ENCODE measurements at regions not wholly inside any gene's neighbourhood (a gene's known extent, or its start where the extent isn't known, plus 50 kb on each side); places are given as distances from the start of the nearest gene placed in this dataset.

GRCh38 chrX:69100478-69100877 lies 64.8 kb downstream of the PJA1 start:
- Histone ChIP-seq H3K4me1 (ENCODE audit: control insufficient read depth, extremely low read depth, insufficient read depth, low read length) (no peaks in the 10 kb centered on the region), H3K79me2 (ENCODE audit: control insufficient read depth, insufficient read depth, low read length) (no peaks in the 10 kb centered on the region), H3K36me3 (ENCODE audit: control insufficient read depth in 2 of 2, extremely low read depth in 1 of 2, insufficient read depth in 2 of 2, low read length in 2 of 2) (no peaks in the 10 kb centered on the region), H3K27me3 (ENCODE audit: control insufficient read depth in 2 of 2, insufficient read depth in 2 of 2, low read length in 2 of 2) (no peaks in the 10 kb centered on the region), H4K20me1 (replicated peaks; ENCODE audit: control insufficient read depth, extremely low read depth, insufficient read depth, low read length) (no peaks in the 10 kb centered on the region), H2AFZ (ENCODE audit: low read depth, low read length) (no peak overlapping the region), H3K9ac (replicated peaks; ENCODE audit: extremely low read depth, insufficient read depth, low read length) (no peak overlapping the region), H3K4me2 (ENCODE audit: insufficient read depth, low read length) (no peak overlapping the region), H3K9me3 (replicated peaks; ENCODE audit: control insufficient read depth, insufficient read depth, low read length) (no peaks in the 10 kb centered on the region), H3K9me1 (replicated peaks; ENCODE audit: control insufficient read depth, extremely low read depth, insufficient read depth, low read length) (no peaks in the 10 kb centered on the region), H3K27ac (ENCODE audit: insufficient read depth, low read depth, low read length) (no peak overlapping the region), H3K4me3 (replicated peaks in 1 of 3; ENCODE audit: insufficient read depth in 1 of 3, low read depth in 1 of 3, low read length in 3 of 3) (no peak overlapping the region)
- FAIRE-seq (no peak), DNase-seq (ENCODE audit: low read depth, low spot score) (no peak)
- CTCF ChIA-PET, result interaction anchor here (1.3 kb wide), 1 partner anchor 273 kb away, joined by 3 read pairs; no protein-coding TSS in a partner anchor
- TF ChIP-seq POLR2AphosphoS5 (IDR thresholded peaks at IDR 0.05; ENCODE audit: insufficient read depth, low read depth, low read length) (no peak), GATA2 (IDR thresholded peaks at IDR 0.05; ENCODE audit: insufficient read depth, insufficient read length, low read depth, low read length) (no peak), POLR2A (IDR thresholded peaks at IDR 0.05; ENCODE audit: low read depth, low read length) (no peak), JUN (IDR thresholded peaks at IDR 0.05; ENCODE audit: borderline replicate concordance, insufficient read depth, insufficient read length, low read depth) (no peak), FOS (IDR thresholded peaks at IDR 0.05; ENCODE audit: borderline replicate concordance, insufficient read depth, low read length) (no peak), MYC (IDR thresholded peaks at IDR 0.05; ENCODE audit: low read depth, low read length) (no peak), EZH2 (IDR thresholded peaks at IDR 0.05; ENCODE audit: borderline replicate concordance, low read depth, low read length, severe bottlenecking) (no peak), MAX (IDR thresholded peaks at IDR 0.05; ENCODE audit: insufficient read depth, insufficient read length) (no peak)
- TF ChIP-seq, protein P1, sequence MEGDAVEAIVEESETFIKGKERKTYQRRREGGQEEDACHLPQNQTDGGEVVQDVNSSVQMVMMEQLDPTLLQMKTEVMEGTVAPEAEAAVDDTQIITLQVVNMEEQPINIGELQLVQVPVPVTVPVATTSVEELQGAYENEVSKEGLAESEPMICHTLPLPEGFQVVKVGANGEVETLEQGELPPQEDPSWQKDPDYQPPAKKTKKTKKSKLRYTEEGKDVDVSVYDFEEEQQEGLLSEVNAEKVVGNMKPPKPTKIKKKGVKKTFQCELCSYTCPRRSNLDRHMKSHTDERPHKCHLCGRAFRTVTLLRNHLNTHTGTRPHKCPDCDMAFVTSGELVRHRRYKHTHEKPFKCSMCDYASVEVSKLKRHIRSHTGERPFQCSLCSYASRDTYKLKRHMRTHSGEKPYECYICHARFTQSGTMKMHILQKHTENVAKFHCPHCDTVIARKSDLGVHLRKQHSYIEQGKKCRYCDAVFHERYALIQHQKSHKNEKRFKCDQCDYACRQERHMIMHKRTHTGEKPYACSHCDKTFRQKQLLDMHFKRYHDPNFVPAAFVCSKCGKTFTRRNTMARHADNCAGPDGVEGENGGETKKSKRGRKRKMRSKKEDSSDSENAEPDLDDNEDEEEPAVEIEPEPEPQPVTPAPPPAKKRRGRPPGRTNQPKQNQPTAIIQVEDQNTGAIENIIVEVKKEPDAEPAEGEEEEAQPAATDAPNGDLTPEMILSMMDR (IDR thresholded peaks at IDR 0.05; ENCODE audit: extremely low read depth in 1 of 2, insufficient read depth in 1 of 2, low read depth in 1 of 2, low read length in 2 of 2), result no peak
- intact Hi-C loops (cut with micrococcal nuclease) (no loop called here), dilution Hi-C loops (cut with MboI; ENCODE audit: extremely low pct_ligation_motif_present, low sequenced_read_pairs) (no loop called here)
- no TSS peak for BruUV-seq (replicated peaks)
- POLR2A ChIA-PET, result no interaction called here

Data from endothelial cell of umbilical vein (primary cell).